Tibial nerve (tissue), 3 donors: ENCODE measurements at regions not wholly inside any gene's neighbourhood (a gene's known extent, or its start where the extent isn't known, plus 50 kb on each side); places are given as distances from the start of the nearest gene placed in this dataset.

ENCODE experiments used
- CTCF ChIP-seq, 5 experiments: fragments of 200-600 bp in 3 of 5; fragments of 450-650 bp in 2 of 5; sonication (generic) in 3 of 5; IDR thresholded peaks; one replicate each; pipeline ENCODE4 v1.5.1; 2016 to 2019; ENCODE audit warnings: antibody characterized with exemption in 5 of 5, mild to moderate bottlenecking in 3 of 5, moderate library complexity in 2 of 5
- POLR2A ChIP-seq, 2 donors: fragments of 450-650 bp; IDR thresholded peaks; one replicate each; pipeline ENCODE4 v1.6.1; 2017; ENCODE audit warnings: antibody characterized with exemption in 2 of 2, mild to moderate bottlenecking in 2 of 2, moderate library complexity in 2 of 2

- TF ChIP-seq CTCF (IDR thresholded peaks at IDR 0.05): no peak
- TF ChIP-seq POLR2A (IDR thresholded peaks at IDR 0.05): no peak
Measured at GRCh38 chr5:4447657-4448056, 692.5 kb upstream of the ADAMTS16 start.
